ENCODE measurements at regions not wholly inside any gene's neighbourhood (a gene's known extent, or its start where the extent isn't known, plus 50 kb on each side); places are given as distances from the start of the nearest gene placed in this dataset.

- no peak overlapping the region for H3K9ac ChIP-seq (ENCODE audit: low read length)
- H3K18ac ChIP-seq (ENCODE audit: low read length), result no peak overlapping the region
- no peak overlapping the region for H3K14ac ChIP-seq (ENCODE audit: low read length)
- no peak overlapping the region for H2BK5ac ChIP-seq (ENCODE audit: low read depth, low read length, poor library complexity)
- H3K23ac ChIP-seq (ENCODE audit: low read length), result no peak overlapping the region
- DNase-seq, result no peak
- no peaks in the 10 kb centered on the region for H3K79me2 ChIP-seq (ENCODE audit: control insufficient read depth, insufficient read depth, low read length, poor library complexity)
- no peaks in the 10 kb centered on the region for H3K27me3 ChIP-seq (ENCODE audit: insufficient read depth, low read length)
- WGBS (ENCODE audit: extremely low coverage, insufficient coverage, insufficient read length), result no CpG with 5 or more reads among the region's 2 CpGs
- H2AFZ ChIP-seq (ENCODE audit: insufficient read depth, low read length, poor library complexity), result no peak overlapping the region
- no peak overlapping the region for H2AK5ac ChIP-seq (ENCODE audit: low read length)
- no peak overlapping the region for H4K91ac ChIP-seq (ENCODE audit: low read depth, low read length)
- no peak overlapping the region for H3K4me2 ChIP-seq (ENCODE audit: low read length)
- no peaks in the 10 kb centered on the region for H3K36me3 ChIP-seq (ENCODE audit: control insufficient read depth in 1 of 2, insufficient read depth in 2 of 2, low read length in 2 of 2)
- H3K9me3 ChIP-seq (ENCODE audit: insufficient read depth, low read depth, low read length), result no peaks in the 10 kb centered on the region
- no peaks in the 10 kb centered on the region for H3K79me1 ChIP-seq (ENCODE audit: low read length)
- H4K12ac ChIP-seq (ENCODE audit: low read depth, low read length), result no peak overlapping the region
- H3K4ac ChIP-seq (ENCODE audit: low read depth, low read length), result no peak overlapping the region
- no peak overlapping the region for H3K27ac ChIP-seq (ENCODE audit: low read depth, low read length)
- H2BK12ac ChIP-seq (ENCODE audit: low read length), result no peak overlapping the region
- H3K4me1 ChIP-seq (ENCODE audit: control insufficient read depth in 1 of 2, insufficient read depth in 2 of 2, low read length in 2 of 2), result no peaks in the 10 kb centered on the region
- H3K4me3 ChIP-seq (ENCODE audit: low read depth, low read length), result no peak overlapping the region
- no peak overlapping the region for H2BK120ac ChIP-seq (ENCODE audit: insufficient read depth, low read length, poor library complexity)
- H4K8ac ChIP-seq (ENCODE audit: low read depth, low read length), result no peak overlapping the region
Measured at GRCh38 chr4:14515556-14515955, 486.7 kb upstream of the CPEB2 start.

GRCh38 chr4:14518136-14518535, 484.1 kb upstream of the CPEB2 start:
- no peak overlapping the region for H2BK5ac ChIP-seq (ENCODE audit: low read depth, low read length, poor library complexity)
- no peaks in the 10 kb centered on the region for H3K4me1 ChIP-seq (ENCODE audit: control insufficient read depth in 1 of 2, insufficient read depth in 2 of 2, low read length in 2 of 2)
- H3K4me3 ChIP-seq (ENCODE audit: low read depth, low read length), result no peak overlapping the region
- H2BK12ac ChIP-seq (ENCODE audit: low read length), result no peak overlapping the region
- H3K4me2 ChIP-seq (ENCODE audit: low read length), result no peak overlapping the region
- H3K9ac ChIP-seq (ENCODE audit: low read length), result no peak overlapping the region
- no peak overlapping the region for H2AK5ac ChIP-seq (ENCODE audit: low read length)
- H3K27me3 ChIP-seq (ENCODE audit: insufficient read depth, low read length), result no peaks in the 10 kb centered on the region
- H3K23ac ChIP-seq (ENCODE audit: low read length), result no peak overlapping the region
- H3K18ac ChIP-seq (ENCODE audit: low read length), result no peak overlapping the region
- H3K4ac ChIP-seq (ENCODE audit: low read depth, low read length), result no peak overlapping the region
- no peak overlapping the region for H4K8ac ChIP-seq (ENCODE audit: low read depth, low read length)
- no peak overlapping the region for H4K91ac ChIP-seq (ENCODE audit: low read depth, low read length)
- H2BK120ac ChIP-seq (ENCODE audit: insufficient read depth, low read length, poor library complexity), result no peak overlapping the region
- no peak overlapping the region for H3K14ac ChIP-seq (ENCODE audit: low read length)
- H3K79me2 ChIP-seq (ENCODE audit: control insufficient read depth, insufficient read depth, low read length, poor library complexity), result no peaks in the 10 kb centered on the region
- WGBS (ENCODE audit: extremely low coverage, insufficient coverage, insufficient read length), result no CpG with 5 or more reads among the region's 2 CpGs
- no peaks in the 10 kb centered on the region for H3K36me3 ChIP-seq (ENCODE audit: control insufficient read depth in 1 of 2, insufficient read depth in 2 of 2, low read length in 2 of 2)
- H2AFZ ChIP-seq (ENCODE audit: insufficient read depth, low read length, poor library complexity), result no peak overlapping the region
- H4K12ac ChIP-seq (ENCODE audit: low read depth, low read length), result no peak overlapping the region
- no peak for DNase-seq
- no peak overlapping the region for H3K27ac ChIP-seq (ENCODE audit: low read depth, low read length)
- no peaks in the 10 kb centered on the region for H3K79me1 ChIP-seq (ENCODE audit: low read length)
- no peaks in the 10 kb centered on the region for H3K9me3 ChIP-seq (ENCODE audit: insufficient read depth, low read depth, low read length)

GRCh38 chr4:14520171-14520570, 482.1 kb upstream of the CPEB2 start:
- Histone ChIP-seq H3K18ac (ENCODE audit: low read length) (no peak overlapping the region), H3K23ac (ENCODE audit: low read length) (no peak overlapping the region), H3K36me3 (ENCODE audit: control insufficient read depth in 1 of 2, insufficient read depth in 2 of 2, low read length in 2 of 2) (no peaks in the 10 kb centered on the region), H2BK5ac (ENCODE audit: low read depth, low read length, poor library complexity) (no peak overlapping the region), H3K4me3 (ENCODE audit: low read depth, low read length) (no peak overlapping the region), H3K4me1 (ENCODE audit: control insufficient read depth in 1 of 2, insufficient read depth in 2 of 2, low read length in 2 of 2) (no peaks in the 10 kb centered on the region), H3K79me1 (ENCODE audit: low read length) (no peaks in the 10 kb centered on the region), H2AK5ac (ENCODE audit: low read length) (no peak overlapping the region), H4K91ac (ENCODE audit: low read depth, low read length) (no peak overlapping the region), H3K79me2 (ENCODE audit: control insufficient read depth, insufficient read depth, low read length, poor library complexity) (no peaks in the 10 kb centered on the region), H2BK120ac (ENCODE audit: insufficient read depth, low read length, poor library complexity) (no peak overlapping the region), H3K27me3 (ENCODE audit: insufficient read depth, low read length) (no peaks in the 10 kb centered on the region), H3K9me3 (ENCODE audit: insufficient read depth, low read depth, low read length) (no peaks in the 10 kb centered on the region), H3K14ac (ENCODE audit: low read length) (no peak overlapping the region), H3K27ac (ENCODE audit: low read depth, low read length) (no peak overlapping the region), H4K8ac (ENCODE audit: low read depth, low read length) (no peak overlapping the region), H3K4ac (ENCODE audit: low read depth, low read length) (no peak overlapping the region), H3K4me2 (ENCODE audit: low read length) (no peak overlapping the region), H3K9ac (ENCODE audit: low read length) (no peak overlapping the region), H2BK12ac (ENCODE audit: low read length) (no peak overlapping the region), H2AFZ (ENCODE audit: insufficient read depth, low read length, poor library complexity) (no peak overlapping the region), H4K12ac (ENCODE audit: low read depth, low read length) (no peak overlapping the region)
- DNase-seq, result no peak
- no CpG with 5 or more reads among the region's 1 CpG for WGBS (ENCODE audit: extremely low coverage, insufficient coverage, insufficient read length)

- H3K9ac ChIP-seq (ENCODE audit: low read length), result no peak overlapping the region
- H3K4me2 ChIP-seq (ENCODE audit: low read length), result no peak overlapping the region
- DNase-seq, result no peak
Measured at GRCh38 chr4:14524276-14524675, 478.0 kb upstream of the CPEB2 start.

More at GRCh38 chr4:14524276-14524675, 478.0 kb upstream of the CPEB2 start:
- Histone ChIP-seq H4K91ac (ENCODE audit: low read depth, low read length) (no peak overlapping the region), H2BK120ac (ENCODE audit: insufficient read depth, low read length, poor library complexity) (no peak overlapping the region), H3K36me3 (ENCODE audit: control insufficient read depth in 1 of 2, insufficient read depth in 2 of 2, low read length in 2 of 2) (no peaks in the 10 kb centered on the region), H3K9me3 (ENCODE audit: insufficient read depth, low read depth, low read length) (no peaks in the 10 kb centered on the region), H3K4ac (ENCODE audit: low read depth, low read length) (no peak overlapping the region), H2AFZ (ENCODE audit: insufficient read depth, low read length, poor library complexity) (no peak overlapping the region), H3K14ac (ENCODE audit: low read length) (no peak overlapping the region), H3K4me1 (ENCODE audit: control insufficient read depth in 1 of 2, insufficient read depth in 2 of 2, low read length in 2 of 2) (no peaks in the 10 kb centered on the region), H3K18ac (ENCODE audit: low read length) (no peak overlapping the region), H4K8ac (ENCODE audit: low read depth, low read length) (no peak overlapping the region), H3K23ac (ENCODE audit: low read length) (no peak overlapping the region), H4K12ac (ENCODE audit: low read depth, low read length) (no peak overlapping the region), H3K4me3 (ENCODE audit: low read depth, low read length) (no peak overlapping the region), H3K27ac (ENCODE audit: low read depth, low read length) (no peak overlapping the region), H2BK5ac (ENCODE audit: low read depth, low read length, poor library complexity) (no peak overlapping the region), H3K79me2 (ENCODE audit: control insufficient read depth, insufficient read depth, low read length, poor library complexity) (no peaks in the 10 kb centered on the region), H3K27me3 (ENCODE audit: insufficient read depth, low read length) (no peaks in the 10 kb centered on the region), H2AK5ac (ENCODE audit: low read length) (no peak overlapping the region), H3K79me1 (ENCODE audit: low read length) (no peaks in the 10 kb centered on the region), H2BK12ac (ENCODE audit: low read length) (no peak overlapping the region)
- WGBS (ENCODE audit: extremely low coverage, insufficient coverage, insufficient read length), result no CpG with 5 or more reads among the region's 1 CpG

Measured in trophoblast cell (in vitro differentiated cells and primary cell).